ENCODE measurements at regions not wholly inside any gene's neighbourhood (a gene's known extent, or its start where the extent isn't known, plus 50 kb on each side); places are given as distances from the start of the nearest gene placed in this dataset.

- DNase-seq (ENCODE audit: extremely low spot score, unreplicated experiment), result no peak
- H3K27ac Mint-ChIP-seq, result no peak overlapping the region
- no peaks in the 10 kb centered on the region for H3K9me3 Mint-ChIP-seq
- TF ChIP-seq CTCF (conservative IDR thresholded peaks at IDR 0.05), result no peak
- no peak overlapping the region for H3K4me3 Mint-ChIP-seq
- no peaks in the 10 kb centered on the region for H3K27me3 Mint-ChIP-seq
- no peaks in the 10 kb centered on the region for H3K4me1 Mint-ChIP-seq (ENCODE audit: unreplicated experiment)
- H3K36me3 Mint-ChIP-seq, result no peaks in the 10 kb centered on the region
Measured at GRCh38 chr12:65546528-65546927, 268.0 kb downstream of the MSRB3 start.

GRCh38 chr12:65556676-65557437 lies 267.4 kb upstream of the HMGA2 start:
- Mint-ChIP-seq H3K4me3 (peak overlapping the region; percentile 63), H3K36me3 (peaks cover 12% of the 10 kb centered on the region), H3K27me3 (peaks cover 12% of the 10 kb centered on the region), H3K27ac (peak overlapping the region; percentile 65), H3K4me1 (ENCODE audit: unreplicated experiment) (peaks cover 11% of the 10 kb centered on the region), H3K9me3 (peaks cover 12% of the 10 kb centered on the region)
- DNase-seq (ENCODE audit: extremely low spot score, unreplicated experiment), result peak; percentile 84
- peak; percentile 95 for TF ChIP-seq CTCF (conservative IDR thresholded peaks at IDR 0.05)

GRCh38 chr12:65557438-65558181 lies 266.7 kb upstream of the HMGA2 start:
- Mint-ChIP-seq H3K9me3 (peaks cover 12% of the 10 kb centered on the region), H3K27ac (no peak overlapping the region), H3K27me3 (peaks cover 15% of the 10 kb centered on the region), H3K36me3 (peaks cover 12% of the 10 kb centered on the region), H3K4me3 (no peak overlapping the region), H3K4me1 (ENCODE audit: unreplicated experiment) (peaks cover 11% of the 10 kb centered on the region)
- no peak for TF ChIP-seq CTCF (conservative IDR thresholded peaks at IDR 0.05)
- no peak for DNase-seq (ENCODE audit: extremely low spot score, unreplicated experiment)

GRCh38 chr12:65560286-65560685 lies 264.0 kb upstream of the HMGA2 start:
- no peak overlapping the region for H3K27ac Mint-ChIP-seq

GRCh38 chr12:65561798-65562382 lies 262.4 kb upstream of the HMGA2 start:
- H3K27ac Mint-ChIP-seq, result no peak overlapping the region
- TF ChIP-seq CTCF (conservative IDR thresholded peaks at IDR 0.05), result no peak
- DNase-seq (ENCODE audit: extremely low spot score, unreplicated experiment), result no peak
- H3K27me3 Mint-ChIP-seq, result peaks cover 9% of the 10 kb centered on the region
- H3K36me3 Mint-ChIP-seq, result no peaks in the 10 kb centered on the region
- H3K9me3 Mint-ChIP-seq, result peaks cover 5% of the 10 kb centered on the region
- peaks cover 13% of the 10 kb centered on the region for H3K4me1 Mint-ChIP-seq (ENCODE audit: unreplicated experiment)
- no peak overlapping the region for H3K4me3 Mint-ChIP-seq

More at GRCh38 chr12:65560286-65560685, 264.0 kb upstream of the HMGA2 start:
- peaks cover 15% of the 10 kb centered on the region for H3K27me3 Mint-ChIP-seq
- peaks cover 13% of the 10 kb centered on the region for H3K4me1 Mint-ChIP-seq (ENCODE audit: unreplicated experiment)
- no peak overlapping the region for H3K4me3 Mint-ChIP-seq
- DNase-seq (ENCODE audit: extremely low spot score, unreplicated experiment), result no peak
- H3K9me3 Mint-ChIP-seq, result peaks cover 12% of the 10 kb centered on the region
- H3K36me3 Mint-ChIP-seq, result peaks cover 12% of the 10 kb centered on the region
- no peak for TF ChIP-seq CTCF (conservative IDR thresholded peaks at IDR 0.05)

Measured in type B pancreatic cell (in vitro differentiated cells).